A549 (cell line): ENCODE measurements at regions not wholly inside any gene's neighbourhood (a gene's known extent, or its start where the extent isn't known, plus 50 kb on each side); places are given as distances from the start of the nearest gene placed in this dataset.

Source experiments
- ATAC-seq, 2 experiments: fragments of 200-7000 bp in 1 of 2; fragments of >200 bp in 1 of 2; cut with Nextera tagmentation in 1 of 2; cut with Tn5 transposase in 1 of 2; 3 replicates each; pipeline versions ENCODE4 v1.8.0 to v1.9.1; 2018 to 2020; ENCODE audit warnings: mild to moderate bottlenecking in 1 of 2, moderate library complexity in 1 of 2
- CTCF ChIA-PET: fragments of 300-600 bp; sonication (Branson Sonifier 250); formaldehyde crosslinking; extraction: SDS; loops from one replicate; lab custom pipeline; 2021; ENCODE audit warnings: antibody characterized with exemption, inconsistent platforms; lab: Yijun Ruan, JAX
- POLR2A ChIA-PET: fragments of 350-600 bp; formaldehyde crosslinking; extraction: SDS; loops from one replicate; lab custom pipeline; 2021; ENCODE audit warnings: antibody characterized with exemption, inconsistent platforms; lab: Yijun Ruan, JAX
- DNase-seq, 2 experiments: peaks; one replicate each; pipeline versions ENCODE4 v3.0.0 to v3.0.0-alpha.2; 2011 to 2016; ENCODE audit warnings: low read depth in 1 of 2, low spot score in 1 of 2
- FAIRE-seq: peaks from 2 replicates; lab custom pipeline; 2011; peaks lifted over from hg19 to GRCh38; lab: Jason Lieb, UNC
- H3K27ac ChIP-seq, 2 experiments: fragments of >200 bp; sonication (Bioruptor Twin); formaldehyde crosslinking; 3 replicates each; pipeline ENCODE4 v1.5.1; 2016 to 2017
- H3K4me1 ChIP-seq: fragments of >200 bp; sonication (Bioruptor Twin); formaldehyde crosslinking; 3 replicates; pipeline ENCODE4 v1.6.1; 2016
- H3K4me2 ChIP-seq: fragments of >200 bp; sonication (Bioruptor Twin); formaldehyde crosslinking; 3 replicates; pipeline ENCODE4 v1.6.1; 2016
- H3K4me3 ChIP-seq: fragments of >200 bp; sonication (Bioruptor Twin); formaldehyde crosslinking; 3 replicates; pipeline ENCODE4 v1.5.1; 2016
- H3K9me3 ChIP-seq: fragments of >200 bp; sonication (Bioruptor Twin); formaldehyde crosslinking; 3 replicates; pipeline ENCODE4 v1.6.1; 2016
- BCL3 ChIP-seq: fragments of >200 bp; sonication (Bioruptor Twin); formaldehyde crosslinking; IDR thresholded peaks from 3 replicates; pipeline ENCODE4 v1.6.1; 2016
- CBX2 ChIP-seq: fragments of 200-600 bp; sonication (generic); IDR thresholded peaks from 2 replicates; pipeline ENCODE4 v1.6.1; 2016; ENCODE audit warnings: low read depth, mild to moderate bottlenecking, borderline replicate concordance
- CHD2 ChIP-seq: fragments of 150-350 bp; IDR thresholded peaks from 2 replicates; pipeline ENCODE4 v1.6.1; 2014; ENCODE audit warnings: low read length; ENCODE audit not compliant: partially characterized antibody
- CHD4 ChIP-seq: fragments of 200-600 bp; sonication (generic); IDR thresholded peaks from 2 replicates; pipeline ENCODE4 v1.6.1; 2016; ENCODE audit warnings: antibody characterized with exemption, mild to moderate bottlenecking, borderline replicate concordance
- CTCF ChIP-seq: fragments of >200 bp; sonication (Bioruptor Twin); formaldehyde crosslinking; IDR thresholded peaks from 3 replicates; pipeline ENCODE4 v1.5.1; 2016
- E2F6 ChIP-seq: IDR thresholded peaks from 2 replicates; pipeline ENCODE4 v1.6.1; 2012; ENCODE audit warnings: low read depth, borderline replicate concordance
- EHF ChIP-seq: fragments of 250-450 bp; sonication (Bioruptor Pico); IDR thresholded peaks from 2 replicates; pipeline ENCODE4 v1.5.0; 2020; ENCODE audit warnings: mild to moderate bottlenecking
- ESRRA ChIP-seq: fragments of 150-350 bp; IDR thresholded peaks from 2 replicates; pipeline ENCODE4 v1.6.1; 2014; ENCODE audit warnings: mild to moderate bottlenecking, low read length, borderline replicate concordance
- FOSB ChIP-seq: fragments of 250-450 bp; sonication (Bioruptor Pico); IDR thresholded peaks from 2 replicates; pipeline ENCODE4 v1.5.0; 2020; ENCODE audit warnings: mild to moderate bottlenecking, moderate library complexity
- GATA3 ChIP-seq: IDR thresholded peaks from 2 replicates; pipeline ENCODE4 v1.6.1; 2012; ENCODE audit warnings: borderline replicate concordance
- MYC ChIP-seq: IDR thresholded peaks from 2 replicates; pipeline ENCODE4 v1.6.1; 2012; ENCODE audit warnings: mild to moderate bottlenecking, inconsistent platforms, low read length, improper control_type of control experiment, borderline replicate concordance
- NR3C1 ChIP-seq: fragments of >200 bp; sonication (Bioruptor Twin); formaldehyde crosslinking; IDR thresholded peaks from 3 replicates; pipeline ENCODE4 v1.6.1; 2017
- PHF8 ChIP-seq: fragments of 200-600 bp; sonication (generic); IDR thresholded peaks from 2 replicates; pipeline ENCODE4 v1.6.1; 2016; ENCODE audit warnings: low read depth, mild to moderate bottlenecking, antibody characterized with exemption, moderate library complexity, borderline replicate concordance
- RAD21 ChIP-seq, 2 experiments: fragments of >200 bp in 1 of 2; sonication (Bioruptor Twin) in 1 of 2; formaldehyde crosslinking in 1 of 2; IDR thresholded peaks in 1 of 2; conservative IDR thresholded peaks in 1 of 2; 2 replicates in 1 of 2; 3 replicates in 1 of 2; pipeline ENCODE4 v1.6.1; 2012 to 2018; ENCODE audit warnings: inconsistent platforms in 1 of 2
- SMC3 ChIP-seq: fragments of >200 bp; sonication (Bioruptor Twin); formaldehyde crosslinking; IDR thresholded peaks from 3 replicates; pipeline ENCODE4 v1.6.1; 2018; ENCODE audit warnings: inconsistent platforms
- TP53 ChIP-seq: fragments of 250-450 bp; sonication (Bioruptor Pico); IDR thresholded peaks from 2 replicates; pipeline ENCODE4 v1.5.0; 2021; ENCODE audit warnings: mild to moderate bottlenecking, moderate library complexity
- USF2 ChIP-seq: fragments of 450-650 bp; IDR thresholded peaks from 2 replicates; pipeline ENCODE4 v1.6.1; 2014; ENCODE audit warnings: antibody characterized with exemption
- ZNF302 ChIP-seq: fragments of 250-450 bp; sonication (Bioruptor Pico); IDR thresholded peaks from 2 replicates; pipeline ENCODE4 v1.9.0; 2021; ENCODE audit warnings: inconsistent platforms, mild to moderate bottlenecking, moderate library complexity
- WGBS: methylation state at CpG from one replicate; pipeline ENCODE4 v1.1.6; 2017; ENCODE audit errors: missing lambda C conversion rate; 5-methylcytosine and 5-hydroxymethylcytosine counted together
- TF ChIP-seq, protein P1 (sequence below): fragments of 200-600 bp; sonication (generic); IDR thresholded peaks from 2 replicates; pipeline ENCODE4 v1.6.1; 2016; ENCODE audit warnings: antibody characterized with exemption, mild to moderate bottlenecking, moderate library complexity
- TF ChIP-seq, protein P2 (sequence below): IDR thresholded peaks from 2 replicates; pipeline ENCODE4 v1.6.1; 2012

- DNase-seq (no peak), ATAC-seq (no peak), FAIRE-seq (no peak)
- Histone ChIP-seq H3K4me1 (no peaks in the 10 kb centered on the region), H3K4me3 (no peak overlapping the region), H3K4me2 (no peak overlapping the region), H3K27ac (0 out of 6 replicates have a peak overlapping the region, but pooled peaks of 1 of the 2 experiments have one; percentile 25), H3K9me3 (no peaks in the 10 kb centered on the region)
- TF ChIP-seq ESRRA (no peak), BCL3 (no peak), E2F6 (no peak), FOSB (CRISPR knock-in tag) (no peak), MYC (no peak), CBX2 (no peak), CHD2 (no peak), GATA3 (no peak), CHD4 (no peak), SMC3 (no peak), PHF8 (no peak), NR3C1 (no peak), RAD21 (conservative IDR thresholded peaks at IDR 0.05 in 1 of 2, IDR thresholded peaks at IDR 0.05 in 1 of 2) (no peak), USF2 (no peak), TP53 (CRISPR knock-in tag) (no peak), CTCF (no peak), EHF (CRISPR knock-in tag) (no peak), ZNF302 (CRISPR knock-in tag) (no peak)
- TF ChIP-seq, protein P1, sequence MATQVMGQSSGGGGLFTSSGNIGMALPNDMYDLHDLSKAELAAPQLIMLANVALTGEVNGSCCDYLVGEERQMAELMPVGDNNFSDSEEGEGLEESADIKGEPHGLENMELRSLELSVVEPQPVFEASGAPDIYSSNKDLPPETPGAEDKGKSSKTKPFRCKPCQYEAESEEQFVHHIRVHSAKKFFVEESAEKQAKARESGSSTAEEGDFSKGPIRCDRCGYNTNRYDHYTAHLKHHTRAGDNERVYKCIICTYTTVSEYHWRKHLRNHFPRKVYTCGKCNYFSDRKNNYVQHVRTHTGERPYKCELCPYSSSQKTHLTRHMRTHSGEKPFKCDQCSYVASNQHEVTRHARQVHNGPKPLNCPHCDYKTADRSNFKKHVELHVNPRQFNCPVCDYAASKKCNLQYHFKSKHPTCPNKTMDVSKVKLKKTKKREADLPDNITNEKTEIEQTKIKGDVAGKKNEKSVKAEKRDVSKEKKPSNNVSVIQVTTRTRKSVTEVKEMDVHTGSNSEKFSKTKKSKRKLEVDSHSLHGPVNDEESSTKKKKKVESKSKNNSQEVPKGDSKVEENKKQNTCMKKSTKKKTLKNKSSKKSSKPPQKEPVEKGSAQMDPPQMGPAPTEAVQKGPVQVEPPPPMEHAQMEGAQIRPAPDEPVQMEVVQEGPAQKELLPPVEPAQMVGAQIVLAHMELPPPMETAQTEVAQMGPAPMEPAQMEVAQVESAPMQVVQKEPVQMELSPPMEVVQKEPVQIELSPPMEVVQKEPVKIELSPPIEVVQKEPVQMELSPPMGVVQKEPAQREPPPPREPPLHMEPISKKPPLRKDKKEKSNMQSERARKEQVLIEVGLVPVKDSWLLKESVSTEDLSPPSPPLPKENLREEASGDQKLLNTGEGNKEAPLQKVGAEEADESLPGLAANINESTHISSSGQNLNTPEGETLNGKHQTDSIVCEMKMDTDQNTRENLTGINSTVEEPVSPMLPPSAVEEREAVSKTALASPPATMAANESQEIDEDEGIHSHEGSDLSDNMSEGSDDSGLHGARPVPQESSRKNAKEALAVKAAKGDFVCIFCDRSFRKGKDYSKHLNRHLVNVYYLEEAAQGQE = no peak
- TF ChIP-seq, protein P2, sequence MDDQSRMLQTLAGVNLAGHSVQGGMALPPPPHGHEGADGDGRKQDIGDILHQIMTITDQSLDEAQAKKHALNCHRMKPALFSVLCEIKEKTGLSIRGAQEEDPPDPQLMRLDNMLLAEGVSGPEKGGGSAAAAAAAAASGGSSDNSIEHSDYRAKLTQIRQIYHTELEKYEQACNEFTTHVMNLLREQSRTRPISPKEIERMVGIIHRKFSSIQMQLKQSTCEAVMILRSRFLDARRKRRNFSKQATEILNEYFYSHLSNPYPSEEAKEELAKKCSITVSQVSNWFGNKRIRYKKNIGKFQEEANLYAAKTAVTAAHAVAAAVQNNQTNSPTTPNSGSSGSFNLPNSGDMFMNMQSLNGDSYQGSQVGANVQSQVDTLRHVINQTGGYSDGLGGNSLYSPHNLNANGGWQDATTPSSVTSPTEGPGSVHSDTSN = no peak
- ChIA-PET POLR2A (interaction anchor here (1.0 kb wide), 1 partner anchor 154 kb away, joined by 6 read pairs; no protein-coding TSS in a partner anchor), CTCF (interaction anchor here (0.5 to 0.7 kb wide), 3 partner anchors 54 to 159 kb away, joined by 3 read pairs; no protein-coding TSS in a partner anchor)
- 91% methylated on average over 1 of the region's 1 CpG for WGBS
These were observed 155.7 kb upstream of the IRF2BP2 start for GRCh38 chr1:234765672-234766071.
